Keratinocyte (primary cell): ENCODE measurements at regions not wholly inside any gene's neighbourhood (a gene's known extent, or its start where the extent isn't known, plus 50 kb on each side); places are given as distances from the start of the nearest gene placed in this dataset.

ENCODE experiments used
- DNase-seq: peaks from one replicate; pipeline ENCODE4 v3.0.0-alpha.2; 2011; ENCODE audit warnings: low read depth, missing footprints, low spot score
- FAIRE-seq: peaks from 2 replicates; lab custom pipeline; 2011; peaks lifted over from hg19 to GRCh38; lab: Jason Lieb, UNC
- H2AFZ ChIP-seq: 2 replicates; pipeline ENCODE4 v1.6.0; 2012; ENCODE audit warnings: low read length, control low read depth, inconsistent platforms; ENCODE audit not compliant: control insufficient read depth
- H3K27ac ChIP-seq: 2 replicates; pipeline ENCODE4 v1.5.1; 2011; ENCODE audit warnings: low read length; ENCODE audit not compliant: control insufficient read depth, insufficient read depth
- H3K27me3 ChIP-seq: 3 replicates; pipeline ENCODE4 v1.6.0; 2011; ENCODE audit warnings: low read length; ENCODE audit not compliant: control insufficient read depth, insufficient read depth; ENCODE audit errors: extremely low read depth
- H3K36me3 ChIP-seq, 2 experiments: 2 replicates in 1 of 2; 3 replicates in 1 of 2; pipeline ENCODE4 v1.5.1; 2011; ENCODE audit warnings: low read length in 2 of 2, mild to moderate bottlenecking in 1 of 2; ENCODE audit not compliant: control insufficient read depth in 2 of 2, insufficient read depth in 2 of 2; ENCODE audit errors: extremely low read depth in 1 of 2
- H3K4me1 ChIP-seq: 3 replicates; pipeline ENCODE4 v1.5.1; 2011; ENCODE audit warnings: low read length; ENCODE audit not compliant: control insufficient read depth, insufficient read depth; ENCODE audit errors: extremely low read depth
- H3K4me2 ChIP-seq: 3 replicates; pipeline ENCODE4 v1.6.0; 2011; ENCODE audit warnings: low read depth, low read length; ENCODE audit not compliant: control insufficient read depth, insufficient read depth; ENCODE audit errors: extremely low read depth
- H3K4me3 ChIP-seq, 3 experiments: fragments of 200-600 bp in 1 of 3; sonication (generic) in 1 of 3; 2 replicates in 2 of 3; 3 replicates in 1 of 3; pipeline ENCODE4 v1.5.1; 2011 to 2016; ENCODE audit warnings: low read length in 3 of 3, mild to moderate bottlenecking in 3 of 3, control low read depth in 2 of 3, inconsistent platforms in 1 of 3, low read depth in 1 of 3, mixed read lengths in 1 of 3, mixed run types in 1 of 3, moderate library complexity in 1 of 3; ENCODE audit not compliant: control insufficient read depth in 2 of 3, insufficient read depth in 2 of 3; ENCODE audit errors: extremely low read depth in 1 of 3
- H3K79me2 ChIP-seq: 2 replicates; pipeline ENCODE4 v1.6.0; 2012; ENCODE audit warnings: low read length; ENCODE audit not compliant: control insufficient read depth, insufficient read depth
- H3K9ac ChIP-seq: 3 replicates; pipeline ENCODE4 v1.6.0; 2011; ENCODE audit warnings: low read length; ENCODE audit not compliant: control insufficient read depth, insufficient read depth; ENCODE audit errors: extremely low read depth
- H3K9me1 ChIP-seq: 3 replicates; pipeline ENCODE4 v1.6.0; 2011; ENCODE audit warnings: low read length; ENCODE audit not compliant: control insufficient read depth, insufficient read depth; ENCODE audit errors: extremely low read depth
- H3K9me3 ChIP-seq: 2 replicates; pipeline ENCODE4 v1.5.1; 2012; ENCODE audit warnings: low read depth, low read length; ENCODE audit not compliant: control insufficient read depth
- H4K20me1 ChIP-seq: 3 replicates; pipeline ENCODE4 v1.6.0; 2011; ENCODE audit warnings: low read length; ENCODE audit not compliant: control insufficient read depth, insufficient read depth; ENCODE audit errors: extremely low read depth
- CTCF ChIP-seq, 3 experiments: IDR thresholded peaks in 1 of 3; conservative IDR thresholded peaks in 1 of 3; optimal IDR thresholded peaks in 1 of 3; 2 replicates in 2 of 3; 3 replicates in 1 of 3; pipeline versions ENCODE3 to v1.5.1; 2011; ENCODE audit warnings: low read length in 3 of 3, mild to moderate bottlenecking in 3 of 3, moderate library complexity in 2 of 3, control low read depth in 1 of 3, inconsistent platforms in 1 of 3; ENCODE audit not compliant: insufficient read depth in 2 of 3; ENCODE audit errors: extremely low read depth in 1 of 3
- EZH2 ChIP-seq: IDR thresholded peaks from one replicate; pipeline ENCODE4 v1.6.1; 2012; ENCODE audit warnings: inconsistent platforms, mild to moderate bottlenecking, low read length, moderate library complexity
- dilution Hi-C: fragments of 300-500 bp; cut with MboI; formaldehyde crosslinking; loops from one replicate; pipeline ENCODE4 v1.7.0; 2020; ENCODE audit warnings: low sequenced_read_pairs; ENCODE audit not compliant: extremely low pct_ligation_motif_present

DNA sequence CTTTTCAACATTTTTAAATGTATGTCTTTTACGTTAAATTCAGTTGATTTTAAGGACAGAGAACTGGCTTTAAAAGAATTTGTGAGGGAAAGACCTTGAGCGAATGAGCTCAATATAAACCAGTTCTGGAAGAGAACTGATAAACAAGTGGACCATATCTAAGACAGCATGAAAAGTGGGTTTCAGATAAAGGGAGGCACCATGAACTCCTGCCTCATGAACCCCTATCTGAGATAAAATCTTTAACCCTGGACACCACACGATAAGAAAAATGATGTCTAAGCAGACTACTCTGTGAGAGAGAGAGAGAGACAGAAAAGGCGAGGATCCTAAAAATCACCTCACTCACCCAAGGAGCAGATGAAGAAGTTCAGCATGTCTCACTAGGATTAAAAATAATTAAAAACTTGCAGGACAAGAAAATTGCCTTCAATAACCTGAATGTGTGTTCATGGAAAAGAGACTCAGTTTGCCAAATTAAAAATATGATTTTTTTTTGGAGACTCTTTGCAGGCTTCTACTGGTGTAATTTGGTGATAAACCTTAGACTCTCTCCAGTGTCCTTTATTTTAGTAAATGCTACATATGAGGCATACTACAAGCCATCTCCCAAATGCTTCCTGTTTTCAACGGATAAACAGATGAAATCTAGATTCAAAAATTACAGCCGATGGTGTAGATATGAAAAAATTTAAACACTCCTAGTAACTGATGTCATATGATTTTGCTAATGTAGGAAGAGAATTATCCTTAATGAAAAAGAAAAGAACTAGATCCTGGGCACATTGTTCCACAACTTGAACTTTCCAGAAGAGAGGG is 299.5 kb downstream of the ADGB start:
- Histone ChIP-seq H3K9ac (no peak overlapping the region), H2AFZ (no peak overlapping the region), H3K36me3 (no peaks in the 10 kb centered on the region), H3K9me1 (no peaks in the 10 kb centered on the region), H3K4me2 (no peak overlapping the region), H4K20me1 (no peaks in the 10 kb centered on the region), H3K4me1 (no peaks in the 10 kb centered on the region), H3K9me3 (no peaks in the 10 kb centered on the region), H3K79me2 (no peaks in the 10 kb centered on the region), H3K27ac (no peak overlapping the region), H3K27me3 (no peaks in the 10 kb centered on the region), H3K4me3 (no peak overlapping the region)
- DNase-seq (no peak), FAIRE-seq (no peak)
- dilution Hi-C loops, result no loop called here
- TF ChIP-seq EZH2 (no peak), CTCF (optimal IDR thresholded peaks at IDR 0.05 in 1 of 3, IDR thresholded peaks at IDR 0.05 in 1 of 3, conservative IDR thresholded peaks at IDR 0.05 in 1 of 3; ENCODE audit: extremely low read depth in 1 of 3, insufficient read depth in 2 of 3, low read length in 3 of 3) (no peak)

DNA sequence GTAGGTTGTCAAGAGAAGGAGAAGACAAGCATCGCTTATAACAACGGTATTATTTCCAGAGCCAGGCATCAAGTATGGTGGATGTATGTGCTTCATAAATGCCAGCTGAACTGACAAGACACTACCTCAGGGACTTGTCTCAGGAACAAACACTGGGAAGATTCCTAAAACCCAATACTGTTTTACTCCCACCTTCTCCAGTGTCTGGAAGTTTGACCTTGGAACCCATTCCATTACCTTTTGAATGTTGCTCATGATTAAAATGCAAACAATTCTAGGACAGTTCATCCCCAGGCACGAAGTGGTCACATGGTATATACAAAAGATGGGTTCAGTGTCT is 300.1 kb downstream of the ADGB start:
- Histone ChIP-seq H3K27me3 (no peaks in the 10 kb centered on the region), H3K9me3 (no peaks in the 10 kb centered on the region), H3K36me3 (no peaks in the 10 kb centered on the region), H3K9ac (no peak overlapping the region), H3K27ac (no peak overlapping the region), H3K4me2 (no peak overlapping the region), H3K9me1 (no peaks in the 10 kb centered on the region), H3K4me1 (no peaks in the 10 kb centered on the region), H2AFZ (no peak overlapping the region), H3K4me3 (no peak overlapping the region), H4K20me1 (no peaks in the 10 kb centered on the region), H3K79me2 (no peaks in the 10 kb centered on the region)
- dilution Hi-C loops, result no loop called here
- no peak for FAIRE-seq
- TF ChIP-seq EZH2, result no peak
- TF ChIP-seq CTCF (optimal IDR thresholded peaks at IDR 0.05 in 1 of 3, IDR thresholded peaks at IDR 0.05 in 1 of 3, conservative IDR thresholded peaks at IDR 0.05 in 1 of 3; ENCODE audit: extremely low read depth in 1 of 3, insufficient read depth in 2 of 3, low read length in 3 of 3), result no peak
- no peak for DNase-seq
